Choroid plexus epithelial cell (primary cell): ENCODE measurements at regions not wholly inside any gene's neighbourhood (a gene's known extent, or its start where the extent isn't known, plus 50 kb on each side); places are given as distances from the start of the nearest gene placed in this dataset.

Experiments used
- DNase-seq: peaks from one replicate; pipeline ENCODE4 v3.0.0-alpha.2; 2010; ENCODE audit warnings: low read depth
- H3K4me3 ChIP-seq: 2 replicates; pipeline ENCODE4 v1.5.1; 2011; ENCODE audit warnings: low read depth, mild to moderate bottlenecking, control low read depth, low read length, moderate library complexity
- TF ChIP-seq, protein P1 (sequence below): conservative IDR thresholded peaks from 2 replicates; pipeline ENCODE4 v1.5.1; 2011; ENCODE audit warnings: low read depth, mild to moderate bottlenecking, control low read depth, inconsistent platforms, low read length, moderate library complexity

DNA sequence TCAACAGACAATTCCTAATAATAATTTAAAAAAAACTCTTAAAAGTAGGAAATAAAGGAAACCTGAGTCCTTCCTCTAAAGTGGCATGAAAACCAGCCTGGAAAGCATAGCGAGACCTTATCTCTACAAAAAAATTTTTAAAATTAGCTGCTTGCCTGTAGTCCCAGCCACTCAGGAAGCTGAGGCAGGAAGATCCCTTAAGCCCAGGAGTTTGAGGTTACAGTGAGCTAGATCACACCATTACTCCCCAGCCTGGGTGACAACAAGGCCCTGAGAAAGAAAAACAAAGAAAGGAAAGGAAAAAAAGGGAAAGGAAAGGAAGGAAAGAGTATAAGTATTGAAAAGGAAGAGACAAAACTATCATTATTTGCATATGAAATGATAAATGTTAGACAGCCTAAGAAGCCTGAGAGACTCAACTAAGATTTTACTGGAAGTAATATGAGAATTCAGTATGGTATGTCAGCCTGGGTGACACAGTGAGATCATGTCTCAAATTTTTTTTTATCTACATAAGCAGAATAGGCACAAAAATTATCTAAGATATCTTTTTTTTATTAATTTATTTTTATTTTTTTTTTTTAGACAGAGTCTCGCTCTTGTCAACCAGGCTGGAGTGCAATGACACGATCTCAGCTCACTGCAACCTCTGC, 113.0 kb downstream of the GOSR1 start:
- TF ChIP-seq, protein P1, sequence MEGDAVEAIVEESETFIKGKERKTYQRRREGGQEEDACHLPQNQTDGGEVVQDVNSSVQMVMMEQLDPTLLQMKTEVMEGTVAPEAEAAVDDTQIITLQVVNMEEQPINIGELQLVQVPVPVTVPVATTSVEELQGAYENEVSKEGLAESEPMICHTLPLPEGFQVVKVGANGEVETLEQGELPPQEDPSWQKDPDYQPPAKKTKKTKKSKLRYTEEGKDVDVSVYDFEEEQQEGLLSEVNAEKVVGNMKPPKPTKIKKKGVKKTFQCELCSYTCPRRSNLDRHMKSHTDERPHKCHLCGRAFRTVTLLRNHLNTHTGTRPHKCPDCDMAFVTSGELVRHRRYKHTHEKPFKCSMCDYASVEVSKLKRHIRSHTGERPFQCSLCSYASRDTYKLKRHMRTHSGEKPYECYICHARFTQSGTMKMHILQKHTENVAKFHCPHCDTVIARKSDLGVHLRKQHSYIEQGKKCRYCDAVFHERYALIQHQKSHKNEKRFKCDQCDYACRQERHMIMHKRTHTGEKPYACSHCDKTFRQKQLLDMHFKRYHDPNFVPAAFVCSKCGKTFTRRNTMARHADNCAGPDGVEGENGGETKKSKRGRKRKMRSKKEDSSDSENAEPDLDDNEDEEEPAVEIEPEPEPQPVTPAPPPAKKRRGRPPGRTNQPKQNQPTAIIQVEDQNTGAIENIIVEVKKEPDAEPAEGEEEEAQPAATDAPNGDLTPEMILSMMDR = no peak
- peak; percentile 25 for DNase-seq
- no peak overlapping the region for H3K4me3 ChIP-seq

DNA sequence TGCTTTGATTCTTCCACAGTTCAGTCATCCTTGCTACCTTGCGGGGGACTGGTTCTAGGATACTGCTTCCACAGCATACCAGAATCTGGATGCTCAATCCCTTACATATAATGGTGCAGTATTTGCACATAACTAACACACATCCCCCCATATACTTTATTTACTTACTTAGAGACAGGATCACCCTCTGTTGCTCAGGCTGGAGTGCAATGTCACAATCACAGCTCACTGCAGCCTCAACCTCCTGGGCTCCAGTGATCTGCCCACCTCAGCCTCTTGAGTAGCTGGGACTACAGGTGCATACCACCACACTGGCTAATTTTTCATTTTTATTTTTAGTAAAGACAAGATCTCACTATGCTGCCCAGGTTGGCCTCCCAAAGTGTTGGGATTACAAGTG, 112.2 kb downstream of the GOSR1 start:
- no peak overlapping the region for H3K4me3 ChIP-seq
- no peak for DNase-seq
- TF ChIP-seq, protein P1 = no peak

DNA sequence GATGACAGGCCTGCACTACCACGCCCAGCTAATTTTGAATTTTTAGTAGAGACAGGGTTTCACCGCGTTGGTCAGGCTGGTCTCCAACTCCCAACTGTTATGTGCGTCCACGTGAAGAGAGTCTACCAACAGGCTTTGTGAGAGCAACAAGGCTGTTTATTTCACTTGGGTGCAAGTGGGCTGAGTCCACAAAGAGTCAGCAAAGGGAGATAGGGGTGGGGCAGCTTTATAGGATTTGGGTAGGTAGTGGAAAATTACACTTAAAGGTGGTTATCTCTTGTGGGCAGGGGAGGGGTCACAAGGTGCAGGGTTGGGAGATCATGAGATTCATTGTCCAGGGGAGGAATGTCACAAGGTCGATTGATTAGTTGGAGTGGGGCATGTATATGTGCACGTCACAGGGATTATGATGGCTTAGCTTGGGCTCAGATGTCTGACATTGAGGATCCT, 111.6 kb downstream of the GOSR1 start:
- DNase-seq = no peak
- TF ChIP-seq, protein P1 = no peak
- H3K4me3 ChIP-seq = no peak overlapping the region

DNA sequence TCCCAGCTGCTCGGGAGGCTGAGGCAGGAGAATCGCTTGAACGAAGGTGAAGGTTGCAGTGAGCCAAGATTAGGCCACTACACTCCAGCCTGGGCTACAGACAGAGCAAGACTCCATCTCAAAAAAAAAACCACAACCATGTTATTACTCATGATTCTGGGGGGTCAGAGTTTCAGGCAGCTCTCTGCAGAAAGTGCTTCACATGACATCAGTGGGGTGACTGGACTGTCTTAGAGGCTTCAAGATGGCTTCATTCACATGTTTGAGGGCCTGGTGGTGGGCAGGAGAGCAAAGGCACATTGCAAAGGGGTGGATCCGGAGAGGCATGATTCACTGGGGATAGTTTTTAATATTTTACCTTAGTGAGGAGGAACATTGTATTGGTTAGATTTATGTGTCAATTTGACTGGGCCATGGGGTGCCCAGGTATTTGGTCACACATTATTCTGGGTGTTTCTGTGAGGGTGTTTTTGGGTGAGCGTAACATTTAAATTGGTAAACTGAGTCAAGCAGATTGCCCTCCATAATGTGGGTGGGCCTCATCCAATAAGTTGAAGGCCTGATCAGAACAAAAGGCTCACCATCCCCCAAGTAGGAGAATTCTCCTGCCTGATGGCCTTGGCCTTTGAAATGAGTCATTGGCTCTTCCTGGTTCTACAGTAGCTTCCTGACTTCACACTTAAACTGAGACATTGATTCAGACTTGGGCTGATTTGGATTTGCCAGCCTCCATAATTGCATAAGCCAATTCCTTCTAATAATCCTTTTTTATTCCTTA, 109.8 kb downstream of the GOSR1 start:
- no peak overlapping the region for H3K4me3 ChIP-seq
- peak; percentile 79 for DNase-seq
- TF ChIP-seq, protein P1 = no peak

DNA sequence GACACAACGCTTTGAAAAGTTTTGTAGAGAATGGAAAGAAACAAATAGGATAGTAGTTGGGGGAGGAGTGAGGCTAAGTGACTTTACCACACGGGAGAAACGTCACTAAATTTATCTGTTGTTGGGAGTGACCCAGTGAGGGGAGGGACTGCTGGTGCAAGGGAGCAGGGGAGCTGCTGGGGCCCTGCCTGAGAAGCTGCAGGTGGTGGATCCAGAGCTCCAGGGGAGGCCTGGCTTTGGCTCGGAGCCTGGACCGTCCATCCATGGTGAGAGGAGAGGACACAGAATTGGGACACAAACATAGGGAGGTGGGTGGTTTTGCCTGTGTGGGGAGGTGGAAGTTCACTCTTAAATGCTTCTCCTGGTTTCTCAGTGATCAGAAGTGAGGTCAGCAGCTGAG, 107.6 kb downstream of the GOSR1 start:
- TF ChIP-seq, protein P1 = no peak
- DNase-seq = peak; percentile 15
- H3K4me3 ChIP-seq = no peak overlapping the region

DNA sequence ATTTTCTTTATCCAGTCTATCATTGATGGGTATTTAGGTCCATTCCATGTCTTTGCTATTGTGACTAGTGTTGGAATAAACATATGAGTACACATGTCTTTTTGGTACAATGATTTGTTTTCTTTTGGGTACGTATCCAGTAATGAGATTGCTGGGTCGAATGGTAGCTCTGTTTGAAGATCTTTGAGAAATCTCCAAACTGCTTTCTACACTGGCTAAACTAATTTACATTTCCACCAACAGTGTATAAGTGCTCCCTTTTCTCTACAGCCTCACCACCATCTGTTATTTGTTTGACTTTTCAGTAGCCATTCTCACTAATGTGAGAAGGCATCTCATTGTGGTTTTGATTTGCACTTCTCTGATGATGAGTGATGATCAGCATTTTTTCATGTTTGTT, 103.7 kb downstream of the GOSR1 start:
- DNase-seq = peak; percentile 27
- TF ChIP-seq, protein P1 = no peak
- H3K4me3 ChIP-seq = no peak overlapping the region
